Loucy (cell line): ENCODE measurements at regions not wholly inside any gene's neighbourhood (a gene's known extent, or its start where the extent isn't known, plus 50 kb on each side); places are given as distances from the start of the nearest gene placed in this dataset.

Experiments used
- H2AFZ ChIP-seq: fragments of 200-600 bp; sonication (generic); 2 replicates; pipeline ENCODE4 v1.6.0; 2016; ENCODE audit warnings: antibody characterized with exemption, mild to moderate bottlenecking, low read length, moderate library complexity
- H3F3A ChIP-seq: fragments of 200-600 bp; 2 replicates; pipeline ENCODE4 v1.6.0; 2016; ENCODE audit warnings: antibody characterized with exemption, low read depth, mild to moderate bottlenecking
- H3K27me3 ChIP-seq: fragments of 200-600 bp; sonication (generic); 2 replicates; pipeline ENCODE4 v1.6.1; 2014; ENCODE audit warnings: low read length, mild to moderate bottlenecking; ENCODE audit not compliant: insufficient read depth, poor library complexity, severe bottlenecking
- H3K36me3 ChIP-seq: fragments of 200-600 bp; sonication (generic); 2 replicates; pipeline ENCODE4 v1.6.1; 2016; ENCODE audit warnings: low read length; ENCODE audit not compliant: insufficient read depth
- H3K4me1 ChIP-seq: fragments of 200-600 bp; sonication (generic); 2 replicates; pipeline ENCODE4 v1.5.1; 2014; ENCODE audit warnings: low read length, mild to moderate bottlenecking; ENCODE audit not compliant: insufficient read depth, poor library complexity, severe bottlenecking
- H3K4me2 ChIP-seq: fragments of 200-600 bp; sonication (generic); 2 replicates; pipeline ENCODE4 v1.6.0; 2014; ENCODE audit warnings: antibody characterized with exemption, low read length, low read depth, mild to moderate bottlenecking; ENCODE audit not compliant: poor library complexity, severe bottlenecking
- H3K4me3 ChIP-seq: fragments of 200-600 bp; sonication (generic); 2 replicates; pipeline ENCODE4 v1.5.1; 2014; ENCODE audit warnings: low read length, mild to moderate bottlenecking, mixed read lengths; ENCODE audit not compliant: poor library complexity, severe bottlenecking
- H3K79me2 ChIP-seq: fragments of 200-600 bp; sonication (generic); 2 replicates; pipeline ENCODE4 v1.6.1; 2014; ENCODE audit warnings: low read length; ENCODE audit not compliant: insufficient read depth
- H3K9ac ChIP-seq: fragments of 200-600 bp; sonication (generic); 2 replicates; pipeline ENCODE4 v1.6.0; 2014; ENCODE audit warnings: mild to moderate bottlenecking, low read depth, low read length, moderate library complexity; ENCODE audit not compliant: poor library complexity, severe bottlenecking
- H3K9me2 ChIP-seq: fragments of 200-600 bp; sonication (generic); replicated peaks from 2 replicates; pipeline ENCODE4 v1.6.1; 2016; ENCODE audit warnings: low read depth, low read length, mixed read lengths
- H3K9me3 ChIP-seq: fragments of 200-600 bp; sonication (generic); 2 replicates; pipeline ENCODE4 v1.6.1; 2014; ENCODE audit warnings: mild to moderate bottlenecking, antibody characterized with exemption, low read length, low read depth; ENCODE audit not compliant: insufficient read depth
- H4K20me1 ChIP-seq: fragments of 200-600 bp; sonication (generic); 2 replicates; pipeline ENCODE4 v1.6.0; 2014; ENCODE audit warnings: antibody characterized with exemption, low read length, mild to moderate bottlenecking; ENCODE audit not compliant: insufficient read depth, poor library complexity, severe bottlenecking
- CTCF ChIP-seq: fragments of 200-600 bp; sonication (generic); conservative IDR thresholded peaks from 2 replicates; pipeline ENCODE4 v1.5.1; 2014; ENCODE audit warnings: mild to moderate bottlenecking, antibody characterized with exemption, low read length
- EZH2phosphoT487 ChIP-seq: fragments of 200-600 bp; IDR thresholded peaks from 2 replicates; pipeline ENCODE4 v1.6.1; 2018; ENCODE audit warnings: antibody characterized with exemption, mild to moderate bottlenecking, moderate library complexity, borderline replicate concordance

- Histone ChIP-seq H3K4me2 (no peak overlapping the region), H3K27me3 (no peaks in the 10 kb centered on the region), H3K4me1 (no peaks in the 10 kb centered on the region), H3F3A (no peaks in the 10 kb centered on the region), H3K9me2 (no peaks in the 10 kb centered on the region), H3K9ac (no peak overlapping the region), H3K9me3 (no peaks in the 10 kb centered on the region), H4K20me1 (no peaks in the 10 kb centered on the region), H3K36me3 (no peaks in the 10 kb centered on the region), H2AFZ (no peak overlapping the region), H3K4me3 (no peak overlapping the region), H3K79me2 (no peaks in the 10 kb centered on the region)
- TF ChIP-seq CTCF (no peak), EZH2phosphoT487 (no peak)
Measured at GRCh38 chr14:84750284-84750683, 779.7 kb upstream of the FLRT2 start.

GRCh38 chr14:84750763-84751554 is 779.0 kb upstream of the FLRT2 start:
- no peak for TF ChIP-seq EZH2phosphoT487
- no peak for TF ChIP-seq CTCF

GRCh38 chr14:84751745-84752144 is 778.2 kb upstream of the FLRT2 start:
- no peaks in the 10 kb centered on the region for H3K9me2 ChIP-seq
- no peaks in the 10 kb centered on the region for H3K4me1 ChIP-seq
- H4K20me1 ChIP-seq: no peaks in the 10 kb centered on the region
- H3K4me3 ChIP-seq: no peak overlapping the region
- no peak overlapping the region for H3K4me2 ChIP-seq
- no peaks in the 10 kb centered on the region for H3K27me3 ChIP-seq
- H2AFZ ChIP-seq: no peak overlapping the region
- no peaks in the 10 kb centered on the region for H3F3A ChIP-seq
- H3K9ac ChIP-seq: no peak overlapping the region
- H3K9me3 ChIP-seq: no peaks in the 10 kb centered on the region
- H3K36me3 ChIP-seq: no peaks in the 10 kb centered on the region
- no peaks in the 10 kb centered on the region for H3K79me2 ChIP-seq
- no peak for TF ChIP-seq CTCF

More at GRCh38 chr14:84750763-84751554, 779.0 kb upstream of the FLRT2 start:
- H3K79me2 ChIP-seq: no peaks in the 10 kb centered on the region
- no peaks in the 10 kb centered on the region for H4K20me1 ChIP-seq
- no peak overlapping the region for H3K4me3 ChIP-seq
- no peaks in the 10 kb centered on the region for H3K9me2 ChIP-seq
- no peaks in the 10 kb centered on the region for H3K4me1 ChIP-seq
- H3K9ac ChIP-seq: no peak overlapping the region
- no peak overlapping the region for H3K4me2 ChIP-seq
- no peak overlapping the region for H2AFZ ChIP-seq
- no peaks in the 10 kb centered on the region for H3K9me3 ChIP-seq
- no peaks in the 10 kb centered on the region for H3K36me3 ChIP-seq
- no peaks in the 10 kb centered on the region for H3F3A ChIP-seq
- no peaks in the 10 kb centered on the region for H3K27me3 ChIP-seq
